GM12878 (cell line): ENCODE measurements at regions not wholly inside any gene's neighbourhood (a gene's known extent, or its start where the extent isn't known, plus 50 kb on each side); places are given as distances from the start of the nearest gene placed in this dataset.
A peak's percentile ranks its signal among the peaks of the same experiment; 100 is the strongest.

Experiments used
- ATAC-seq: fragments of 200-7000 bp; cut with Tn5 transposase; 3 replicates; pipeline ENCODE4 v1.9.1; 2020; ENCODE audit warnings: mild to moderate bottlenecking, moderate library complexity
- BruUV-seq: library from RNA; stranded (reverse); fragments of 400-500 nt; replicated peaks from 2 replicates; lab custom pipeline; 2021; lab: Mats Ljungman, UMichigan
- CTCF ChIA-PET: fragments of 300-600 bp; sonication (Branson Sonifier 250); formaldehyde crosslinking; extraction: SDS; loops from one replicate; lab custom pipeline; 2021; ENCODE audit warnings: inconsistent platforms; lab: Yijun Ruan, JAX
- POLR2A ChIA-PET: fragments of 350-600 bp; formaldehyde crosslinking; extraction: SDS; loops from one replicate; lab custom pipeline; 2021; ENCODE audit warnings: inconsistent platforms; lab: Charles Lee
- RAD21 ChIA-PET: fragments of 300-600 bp; sonication (Branson Sonifier 250); formaldehyde crosslinking; loops from one replicate; lab custom pipeline; 2023; ENCODE audit warnings: antibody characterized with exemption; ENCODE audit not compliant: unreplicated experiment; lab: Charles Lee
- SMC1A ChIA-PET: fragments of 300-600 bp; sonication (Branson Sonifier 250); formaldehyde crosslinking; loops from one replicate; lab custom pipeline; 2023; ENCODE audit not compliant: unreplicated experiment, uncharacterized antibody; lab: Charles Lee
- DNase-seq: peaks from one replicate; pipeline ENCODE4 v3.0.0-alpha.2; 2011; ENCODE audit warnings: low read depth, low spot score
- FAIRE-seq: peaks from 3 replicates; lab custom pipeline; 2011; peaks lifted over from hg19 to GRCh38; lab: Jason Lieb, UNC
- H2AFZ ChIP-seq: 2 replicates; pipeline ENCODE4 v1.6.0; 2011; ENCODE audit warnings: low read depth, low read length, control low read depth; ENCODE audit not compliant: control insufficient read depth
- H3K27ac ChIP-seq: 2 replicates; pipeline ENCODE4 v1.5.1; 2011; ENCODE audit warnings: control low read depth; ENCODE audit not compliant: control insufficient read depth, insufficient read depth
- H3K27me3 ChIP-seq, 2 experiments: replicated peaks in 1 of 2; 2 replicates each; pipeline versions ENCODE4 v1.6.0 to v1.6.1; 2011; ENCODE audit warnings: low read length in 1 of 2; ENCODE audit not compliant: control insufficient read depth in 2 of 2, insufficient read depth in 2 of 2
- H3K36me3 ChIP-seq, 2 experiments: 2 replicates each; pipeline ENCODE4 v1.5.1; 2011; ENCODE audit warnings: low read length in 1 of 2; ENCODE audit not compliant: control insufficient read depth in 2 of 2, insufficient read depth in 2 of 2
- H3K4me1 ChIP-seq: 2 replicates; pipeline ENCODE4 v1.6.1; 2011; ENCODE audit warnings: mild to moderate bottlenecking, low read length, moderate library complexity, mixed read lengths; ENCODE audit not compliant: control insufficient read depth, insufficient read depth
- H3K4me2 ChIP-seq: 2 replicates; pipeline ENCODE4 v1.6.0; 2011; ENCODE audit warnings: control low read depth; ENCODE audit not compliant: control insufficient read depth, insufficient read depth
- H3K4me3 ChIP-seq: fragments of 200-600 bp; sonication (generic); 2 replicates; pipeline ENCODE4 v1.5.1; 2016
- H3K79me2 ChIP-seq: 2 replicates; pipeline ENCODE4 v1.6.0; 2011; ENCODE audit warnings: low read length; ENCODE audit not compliant: control insufficient read depth, insufficient read depth
- H3K9ac ChIP-seq: 2 replicates; pipeline ENCODE4 v1.8.0; 2011; ENCODE audit warnings: low read length, control low read depth, mixed read lengths; ENCODE audit not compliant: control insufficient read depth, insufficient read depth
- H3K9me3 ChIP-seq: replicated peaks from 3 replicates; pipeline ENCODE4 v1.5.1; 2011; ENCODE audit warnings: mild to moderate bottlenecking, low read length; ENCODE audit not compliant: control insufficient read depth, insufficient read depth
- H4K20me1 ChIP-seq: 2 replicates; pipeline ENCODE4 v1.6.0; 2011; ENCODE audit not compliant: control insufficient read depth, insufficient read depth
- CBFB ChIP-seq: IDR thresholded peaks from 2 replicates; pipeline ENCODE4 v1.6.1; 2016; ENCODE audit warnings: antibody characterized with exemption, low read depth
- IKZF1 ChIP-seq: fragments of 450-650 bp; conservative IDR thresholded peaks from 2 replicates; pipeline ENCODE4 v1.6.1; 2017; ENCODE audit warnings: antibody characterized with exemption, mild to moderate bottlenecking
- IKZF2 ChIP-seq, 2 experiments: fragments of 450-650 bp; IDR thresholded peaks; 2 replicates each; pipeline ENCODE4 v1.6.1; 2017; ENCODE audit warnings: mild to moderate bottlenecking in 2 of 2, moderate library complexity in 2 of 2
- MTA3 ChIP-seq: IDR thresholded peaks from 2 replicates; pipeline ENCODE4 v1.6.1; 2012; ENCODE audit warnings: low read length, inconsistent platforms, borderline replicate concordance
- MYB ChIP-seq: fragments of 150-350 bp; IDR thresholded peaks from 2 replicates; pipeline ENCODE4 v1.6.1; 2014; ENCODE audit warnings: mild to moderate bottlenecking, low read depth, low read length, borderline replicate concordance
- MYC ChIP-seq: IDR thresholded peaks from 2 replicates; pipeline ENCODE4 v1.6.1; 2011; ENCODE audit warnings: mild to moderate bottlenecking, low read length, moderate library complexity, inconsistent platforms; ENCODE audit not compliant: insufficient read depth, insufficient replicate concordance, insufficient read length, severe bottlenecking
- SIX5 ChIP-seq: IDR thresholded peaks from 2 replicates; pipeline ENCODE4 v1.6.1; 2011; ENCODE audit warnings: mild to moderate bottlenecking, low read depth, low read length, moderate library complexity; ENCODE audit not compliant: severe bottlenecking
- WGBS: methylation state at CpG from one replicate; pipeline ENCODE4 v1.1.6; 2016; ENCODE audit warnings: low lambda C conversion rate; ENCODE audit not compliant: insufficient replicate concordance, insufficient coverage; ENCODE audit errors: missing lambda C conversion rate; 5-methylcytosine and 5-hydroxymethylcytosine counted together
- in situ Hi-C: fragments of 300-500 bp; cut with MboI; formaldehyde crosslinking; loops from 9 replicates; pipeline ENCODE4 v1.14.3; 2018; ENCODE audit warnings: mixed read lengths
- intact Hi-C: fragments of 100-400 bp; cut with micrococcal nuclease; formaldehyde crosslinking; loops from one replicate; pipeline ENCODE4 v1.14.2; 2022; ENCODE audit not compliant: unreplicated experiment

- no peak for DNase-seq
- SMC1A ChIA-PET, result interaction anchor here (0.6 to 7.7 kb wide), 9 partner anchors 13 to 289 kb away, joined by 3 to 63 read pairs (median 6); no protein-coding TSS in a partner anchor
- H3K4me2 ChIP-seq, result no peak overlapping the region
- no peaks in the 10 kb centered on the region for H3K27me3 ChIP-seq
- H3K27ac ChIP-seq, result no peak overlapping the region
- H3K36me3 ChIP-seq, result no peaks in the 10 kb centered on the region
- no TSS peak for BruUV-seq
- H2AFZ ChIP-seq, result no peak overlapping the region
- intact Hi-C loops, result loop anchor here (10.0 kb wide), 1 partner anchor 291 kb away; no protein-coding TSS in a partner anchor
- in situ Hi-C loops, result no loop called here
- POLR2A ChIA-PET, result interaction anchor here (1.1 to 1.7 kb wide), 3 partner anchors 16 to 27 kb away, joined by 3 to 5 read pairs (median 3); no protein-coding TSS in a partner anchor
- H3K9me3 ChIP-seq, result peaks cover 20% of the 10 kb centered on the region; the same call in 2 of the 3 replicates
- no peak overlapping the region for H3K9ac ChIP-seq
- CTCF ChIA-PET, result interaction anchor here (1.0 to 2.4 kb wide), 5 partner anchors 77 to 333 kb away, joined by 3 to 9 read pairs (median 3); no protein-coding TSS in a partner anchor
- no peak overlapping the region for H3K4me3 ChIP-seq
- H3K4me1 ChIP-seq, result peaks cover 8% of the 10 kb centered on the region; the same call in 1 of the 2 replicates
- H4K20me1 ChIP-seq, result no peaks in the 10 kb centered on the region
- no peak for ATAC-seq
- WGBS, result 28% methylated on average over 4 of the region's 4 CpGs
- H3K79me2 ChIP-seq, result no peaks in the 10 kb centered on the region
- TF ChIP-seq MTA3 (no peak), CBFB (no peak)
- TF ChIP-seq, all 136 proteins: peak for 0
- RAD21 ChIA-PET, result interaction anchor here (1.1 to 1.7 kb wide), 3 partner anchors 13 to 129 kb away, joined by 3 to 6 read pairs (median 4); no protein-coding TSS in a partner anchor
- no peak for FAIRE-seq
Observed at GRCh38 chr2:37543999-37544557, 127.4 kb downstream of the CDC42EP3 start.

- in situ Hi-C loops, result no loop called here
Observed at GRCh38 chr2:37544591-37545031, 126.8 kb downstream of the CDC42EP3 start.

More at GRCh38 chr2:37544591-37545031, 126.8 kb downstream of the CDC42EP3 start:
- no peaks in the 10 kb centered on the region for H3K79me2 ChIP-seq
- H3K9me3 ChIP-seq, result peaks cover 20% of the 10 kb centered on the region; the same call in 2 of the 3 replicates
- TF ChIP-seq SIX5 (no peak), MYB (no peak), IKZF1 (peak; percentile 27; the same call in 1 of the 2 replicates), IKZF2 (IDR thresholded peaks at IDR 0.05) (peak in 1 of 2 experiments; percentile 10; a peak in 1 of 4 replicates), MYC (no peak)
- no peak overlapping the region for H3K4me2 ChIP-seq
- H3K36me3 ChIP-seq, result no peaks in the 10 kb centered on the region
- H4K20me1 ChIP-seq, result no peaks in the 10 kb centered on the region
- ATAC-seq, result no peak; the same call in 2 of the 3 replicates
- POLR2A ChIA-PET, result interaction anchor here (1.1 to 1.7 kb wide), 3 partner anchors 23 to 27 kb away, joined by 3 to 5 read pairs (median 3); no protein-coding TSS in a partner anchor
- no peak overlapping the region for H3K9ac ChIP-seq
- DNase-seq, result no peak
- H3K27me3 ChIP-seq, result no peaks in the 10 kb centered on the region
- intact Hi-C loops, result loop anchor here (1.0 to 10.0 kb wide), 2 partner anchors 26 to 290 kb away; no protein-coding TSS in a partner anchor
- no TSS peak for BruUV-seq
- 60% methylated on average over 1 of the region's 1 CpG for WGBS
- no peak overlapping the region for H3K4me3 ChIP-seq
- no peak overlapping the region for H2AFZ ChIP-seq
- peaks cover 13% of the 10 kb centered on the region for H3K4me1 ChIP-seq
- no peak for FAIRE-seq
- peak overlapping the region; percentile 65 for H3K27ac ChIP-seq
- RAD21 ChIA-PET, result interaction anchor here (1.1 to 2.3 kb wide), 6 partner anchors 12 to 334 kb away, joined by 3 to 19 read pairs (median 9); no protein-coding TSS in a partner anchor
- CTCF ChIA-PET, result interaction anchor here (1.0 to 2.4 kb wide), 4 partner anchors 77 to 288 kb away, joined by 3 to 7 read pairs (median 4); no protein-coding TSS in a partner anchor
- SMC1A ChIA-PET, result interaction anchor here (0.7 to 7.7 kb wide), 13 partner anchors 9 to 333 kb away, joined by 3 to 63 read pairs (median 4); no protein-coding TSS in a partner anchor
